ENCODE measurements at regions not wholly inside any gene's neighbourhood (a gene's known extent, or its start where the extent isn't known, plus 50 kb on each side); places are given as distances from the start of the nearest gene placed in this dataset.

DNA sequence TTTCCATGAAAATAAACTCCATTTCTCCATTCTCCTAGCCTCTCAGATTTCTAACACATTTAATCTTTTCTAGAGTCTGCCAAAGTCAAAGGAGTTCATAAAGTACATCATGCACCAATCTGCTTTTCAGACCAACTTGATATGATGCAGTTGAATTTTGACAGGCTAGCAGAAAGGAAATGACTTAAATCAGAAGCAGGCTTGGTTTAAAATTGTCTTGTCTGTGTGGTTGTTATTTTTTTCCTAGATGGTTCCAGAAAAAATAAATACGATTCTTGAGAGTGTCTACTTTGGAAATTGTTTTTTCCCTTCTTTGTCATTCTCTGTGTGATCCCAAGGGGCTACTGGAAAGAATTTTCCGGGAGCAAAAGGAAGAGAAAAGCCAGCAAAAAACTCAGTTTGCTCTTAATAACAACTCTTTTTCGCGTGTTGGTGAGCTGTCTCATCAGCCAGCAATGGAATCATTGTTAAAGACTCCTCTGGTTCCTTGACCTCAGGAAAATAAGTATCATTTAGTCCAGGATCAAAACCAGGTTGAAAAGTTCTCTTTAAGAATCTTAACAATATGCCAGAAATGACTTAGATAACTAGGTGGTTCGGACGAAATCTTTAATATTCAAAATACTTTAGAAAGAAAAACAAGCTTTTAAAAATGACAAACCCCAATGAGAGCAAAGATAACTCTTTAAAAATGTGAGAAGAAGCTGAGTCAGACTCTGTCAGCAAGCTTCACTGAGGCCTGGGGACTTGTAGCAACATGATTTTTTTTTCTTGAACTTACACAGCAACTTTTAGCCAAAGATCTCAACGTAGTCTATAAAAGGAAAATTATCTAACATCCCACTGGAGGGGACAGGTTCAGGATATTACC lies 49.7 kb upstream of the GAB1 start:
- H3K79me1 ChIP-seq (ENCODE audit: low read depth, low read length), result no peaks in the 10 kb centered on the region
- no peak overlapping the region for H2BK120ac ChIP-seq (replicated peaks; ENCODE audit: low read depth, low read length)
- no peak overlapping the region for H2BK5ac ChIP-seq (ENCODE audit: low read depth, low read length)
- CTCF ChIA-PET (ENCODE audit: partially characterized antibody), result interaction anchor here (0.7 to 1.0 kb wide), 2 partner anchors 10 to 32 kb away, joined by 3 read pairs; no protein-coding TSS in a partner anchor
- H2AFZ ChIP-seq (ENCODE audit: low read length), result peak overlapping the region; percentile 42; the same call in 1 of the 2 replicates
- DNase-seq (ENCODE audit: low read depth in 1 of 2, low spot score in 2 of 2) (no peak), FAIRE-seq (peak; percentile 19)
- TF ChIP-seq RNF2 (IDR thresholded peaks at IDR 0.05; ENCODE audit: borderline replicate concordance, low read depth, low read length, missing control alignments, poor library complexity, severe bottlenecking) (no peak), CHD2 (IDR thresholded peaks at IDR 0.05; ENCODE audit: low read length) (no peak), SIN3A (conservative IDR thresholded peaks at IDR 0.05 in 1 of 2, IDR thresholded peaks at IDR 0.05 in 1 of 2; ENCODE audit: low read depth in 1 of 2, low read length in 2 of 2) (no peak), MAFK (IDR thresholded peaks at IDR 0.05; ENCODE audit: low read depth, low read length) (no peak)
- H3K18ac ChIP-seq (ENCODE audit: extremely low read depth, low read length), result no peak overlapping the region
- POLR2A ChIA-PET (ENCODE audit: partially characterized antibody), result interaction anchor here (0.9 kb wide), 1 partner anchor 226 kb away, joined by 3 read pairs; the partner anchor contains the start of gene SMARCA5
- H3K79me2 ChIP-seq (ENCODE audit: control insufficient read depth in 1 of 2, insufficient read depth in 2 of 2, low read length in 2 of 2), result no peaks in the 10 kb centered on the region
- no peak overlapping the region for H3K56ac ChIP-seq (replicated peaks; ENCODE audit: insufficient read length, low read depth, low read length)
- H3K4me2 ChIP-seq (ENCODE audit: insufficient read depth in 1 of 2, low read depth in 2 of 2, low read length in 2 of 2), result no peak overlapping the region
- H3K4me1 ChIP-seq (replicated peaks in 1 of 4; ENCODE audit: control insufficient read depth in 3 of 4, insufficient read depth in 4 of 4, low read length in 3 of 4), result peaks cover 0 to 5% (median 3%) of the 10 kb centered on the region in 4 experiments; a peak in 3 of 7 replicates
- H3K27ac ChIP-seq (ENCODE audit: low read depth, low read length), result no peak overlapping the region
- 74% methylated on average over 7 of the region's 7 CpGs; no CpG with 5 or more reads in 1 of the 2 experiments for WGBS, 2 experiments (ENCODE audit: extremely low coverage in 1 of 2, insufficient coverage in 1 of 2, insufficient read length in 1 of 2, insufficient replicate concordance in 2 of 2, low coverage in 1 of 2, low lambda C conversion rate in 2 of 2, missing lambda C conversion rate in 1 of 2)
- H2AK5ac ChIP-seq (ENCODE audit: low read depth, low read length), result no peak overlapping the region
- no peaks in the 10 kb centered on the region for H3K9me3 ChIP-seq (ENCODE audit: insufficient read depth in 2 of 2, low read depth in 1 of 2, low read length in 1 of 2)
- no peaks in the 10 kb centered on the region for H3K36me3 ChIP-seq (ENCODE audit: control insufficient read depth in 2 of 4, insufficient read depth in 4 of 4, low read length in 3 of 4)
- H4K20me1 ChIP-seq (replicated peaks in 1 of 2; ENCODE audit: control insufficient read depth in 1 of 2, insufficient read depth in 2 of 2, low read length in 2 of 2), result no peaks in the 10 kb centered on the region
- no peak overlapping the region for H4K8ac ChIP-seq (ENCODE audit: extremely low read depth, insufficient read depth, low read length)
- no peak overlapping the region for H3K9ac ChIP-seq (replicated peaks in 1 of 4; ENCODE audit: extremely low read depth in 1 of 4, low read depth in 3 of 4, low read length in 3 of 4)
- no peak overlapping the region for H3K23ac ChIP-seq (ENCODE audit: insufficient read length)
- no peak overlapping the region for H4K5ac ChIP-seq (ENCODE audit: insufficient read length, low read depth, low read length)
- H4K91ac ChIP-seq (replicated peaks; ENCODE audit: insufficient read length, low read length), result no peak overlapping the region
- no peaks in the 10 kb centered on the region for H3K27me3 ChIP-seq (replicated peaks in 1 of 4; ENCODE audit: control insufficient read depth in 3 of 4, extremely low read depth in 1 of 4, insufficient read depth in 3 of 4, low read length in 3 of 4)
- no peak overlapping the region for H2BK15ac ChIP-seq (ENCODE audit: low read length)
- H3K23me2 ChIP-seq (ENCODE audit: low read depth, low read length), result no peaks in the 10 kb centered on the region
- H2BK20ac ChIP-seq (ENCODE audit: low read length), result no peak overlapping the region
- H2BK12ac ChIP-seq (ENCODE audit: low read depth, low read length), result no peak overlapping the region
- H3K14ac ChIP-seq (ENCODE audit: insufficient read length), result no peak overlapping the region
- H3K4ac ChIP-seq (replicated peaks; ENCODE audit: insufficient read length, low read depth, low read length), result no peak overlapping the region
- H3K4me3 ChIP-seq (ENCODE audit: extremely low read depth in 1 of 4, insufficient read depth in 2 of 4, low read depth in 3 of 4, low read length in 4 of 4), result no peak overlapping the region
